ENCODE measurements at regions not wholly inside any gene's neighbourhood (a gene's known extent, or its start where the extent isn't known, plus 50 kb on each side); places are given as distances from the start of the nearest gene placed in this dataset.

GRCh38 chr1:37176269-37176668 is 142.0 kb upstream of the GRIK3 start:
- 85 to 100% (median 91%) methylated on average over 1 of the region's 1 CpG for WGBS, 4 donors
- intact Hi-C loops (cut with DNase I): no loop called here

GRCh38 chr1:37177230-37177864 is 143.0 kb upstream of the GRIK3 start:
- H3K36me3 ChIP-seq (replicated peaks in 1 of 2): no peaks in the 10 kb centered on the region
- no peaks in the 10 kb centered on the region for H3K4me1 ChIP-seq (replicated peaks in 1 of 2)
- intact Hi-C loops (cut with DNase I): no loop called here
- TF ChIP-seq CTCF (IDR thresholded peaks at IDR 0.05) (peak in 5 of 6 experiments; percentile 6 to 38 (median 26)), POLR2A (IDR thresholded peaks at IDR 0.05) (no peak)
- H3K27ac ChIP-seq: no peak overlapping the region
- peak in 6 of 7 donors; percentile 13 to 73 (median 31) for DNase-seq
- WGBS, 4 donors: 57 to 67% (median 63%) methylated on average over 10 of the region's 10 CpGs
- no peak overlapping the region for H3K4me3 ChIP-seq
- no peaks in the 10 kb centered on the region for H3K9me3 ChIP-seq (replicated peaks in 1 of 3)
- peaks cover 12% of the 10 kb centered on the region for H3K27me3 ChIP-seq

More at GRCh38 chr1:37176269-37176668, 142.0 kb upstream of the GRIK3 start:
- TF ChIP-seq CTCF (IDR thresholded peaks at IDR 0.05) (no peak), POLR2A (IDR thresholded peaks at IDR 0.05) (no peak)
- H3K9me3 ChIP-seq (replicated peaks in 1 of 3): no peaks in the 10 kb centered on the region
- no peak overlapping the region for H3K4me3 ChIP-seq
- peaks cover 11% of the 10 kb centered on the region for H3K27me3 ChIP-seq
- no peaks in the 10 kb centered on the region for H3K4me1 ChIP-seq (replicated peaks in 1 of 2)
- H3K27ac ChIP-seq: no peak overlapping the region
- H3K36me3 ChIP-seq (replicated peaks in 1 of 2): no peaks in the 10 kb centered on the region
- DNase-seq: no peak

- TF ChIP-seq CTCF (IDR thresholded peaks at IDR 0.05) (no peak), POLR2A (IDR thresholded peaks at IDR 0.05) (no peak)
- Histone ChIP-seq H3K4me3 (no peak overlapping the region), H3K9me3 (replicated peaks in 1 of 3) (no peaks in the 10 kb centered on the region), H3K27ac (no peak overlapping the region), H3K27me3 (peaks cover 12% of the 10 kb centered on the region), H3K36me3 (replicated peaks in 1 of 2) (no peaks in the 10 kb centered on the region), H3K4me1 (replicated peaks in 1 of 2) (no peaks in the 10 kb centered on the region)
- intact Hi-C loops (cut with DNase I): no loop called here
- 47 to 61% (median 54%) methylated on average over 5 of the region's 5 CpGs for WGBS, 4 donors
- DNase-seq: no peak
These were observed 147.1 kb upstream of the GRIK3 start for GRCh38 chr1:37181425-37181824.

GRCh38 chr1:37184789-37185188 is 150.5 kb upstream of the GRIK3 start:
- intact Hi-C loops (cut with DNase I): no loop called here
- H3K9me3 ChIP-seq (replicated peaks in 1 of 3): no peaks in the 10 kb centered on the region
- no peaks in the 10 kb centered on the region for H3K36me3 ChIP-seq (replicated peaks in 1 of 2)
- no peak for DNase-seq
- 54 to 72% (median 55%) methylated on average over 1 of the region's 1 CpG for WGBS, 4 donors
- H3K4me3 ChIP-seq: no peak overlapping the region
- H3K27ac ChIP-seq: no peak overlapping the region
- H3K4me1 ChIP-seq (replicated peaks in 1 of 2): no peaks in the 10 kb centered on the region
- no peak for TF ChIP-seq POLR2A (IDR thresholded peaks at IDR 0.05)
- no peak for TF ChIP-seq CTCF (IDR thresholded peaks at IDR 0.05)
- peaks cover 12% of the 10 kb centered on the region for H3K27me3 ChIP-seq
